HG03108 (cell line): ENCODE measurements at regions not wholly inside any gene's neighbourhood (a gene's known extent, or its start where the extent isn't known, plus 50 kb on each side); places are given as distances from the start of the nearest gene placed in this dataset.
"Not testable (repeated sequence)": the region's sequence is repeated elsewhere in the genome, so short reads cannot be mapped to it uniquely, and the experiment has no call there.

ENCODE experiments used
- ATAC-seq: cut with Tn5 transposase; IDR thresholded peaks from one replicate; pipeline ENCODE4 v1.9.1; 2021; ENCODE audit warnings: moderate library complexity; ENCODE audit not compliant: unreplicated experiment

GRCh38 chr13:107827840-107828549 is 387.3 kb downstream of the LIG4 start:
- no peak for ATAC-seq

- ATAC-seq = no peak
Observed at GRCh38 chr13:107824635-107825034, 390.7 kb downstream of the LIG4 start.

GRCh38 chr13:107822006-107822405 is 393.3 kb downstream of the LIG4 start:
- ATAC-seq = no peak

- ATAC-seq = no peak
Observed at GRCh38 chr13:107821492-107821891, 393.8 kb downstream of the LIG4 start.

GRCh38 chr13:107819071-107819470 is 396.3 kb downstream of the LIG4 start:
- no peak for ATAC-seq

GRCh38 chr13:107817647-107818287 is 397.6 kb downstream of the LIG4 start:
- no peak for ATAC-seq

GRCh38 chr13:107812014-107812412 is 403.3 kb downstream of the LIG4 start:
- ATAC-seq = no peak

GRCh38 chr13:107811233-107812013 is 403.9 kb downstream of the LIG4 start:
- ATAC-seq = no peak

- no peak for ATAC-seq
Observed at GRCh38 chr13:107809125-107809524, 406.2 kb downstream of the LIG4 start.

- no peak for ATAC-seq
Observed at GRCh38 chr13:107808389-107808788, 406.9 kb downstream of the LIG4 start.

- no peak for ATAC-seq
Observed at GRCh38 chr13:107807306-107808073, 407.8 kb downstream of the LIG4 start.

GRCh38 chr13:107806726-107807125 is 408.6 kb downstream of the LIG4 start:
- no peak for ATAC-seq

GRCh38 chr13:107803822-107804495 is 411.4 kb downstream of the LIG4 start:
- no peak for ATAC-seq

- ATAC-seq = no peak
Observed at GRCh38 chr13:107801621-107802020, 413.7 kb downstream of the LIG4 start.

- no peak for ATAC-seq
Observed at GRCh38 chr13:107799001-107799400, 416.3 kb downstream of the LIG4 start.

GRCh38 chr13:107790397-107790796 is 424.9 kb downstream of the LIG4 start:
- ATAC-seq = no peak

GRCh38 chr13:107788464-107789165 is 426.7 kb downstream of the LIG4 start:
- no peak for ATAC-seq

- ATAC-seq = not testable (repeated sequence)
Observed at GRCh38 chr13:107782646-107783045, 432.7 kb downstream of the LIG4 start.

- ATAC-seq = no peak
Observed at GRCh38 chr13:107778094-107778493, 437.2 kb downstream of the LIG4 start.

- no peak for ATAC-seq
Observed at GRCh38 chr13:107770541-107770940, 444.8 kb downstream of the LIG4 start.
